GM18909 (cell line): ENCODE measurements at regions not wholly inside any gene's neighbourhood (a gene's known extent, or its start where the extent isn't known, plus 50 kb on each side); places are given as distances from the start of the nearest gene placed in this dataset.
"Not testable (repeated sequence)": the region's sequence is repeated elsewhere in the genome, so short reads cannot be mapped to it uniquely, and the experiment has no call there.

Source experiments
- ATAC-seq: cut with Tn5 transposase; IDR thresholded peaks from one replicate; pipeline ENCODE4 v1.9.1; 2021; ENCODE audit warnings: mild to moderate bottlenecking; ENCODE audit not compliant: unreplicated experiment, poor library complexity

- ATAC-seq = no peak
These were observed 70.3 kb downstream of the BARX1 start for GRCh38 chr9:93884808-93885207.

- ATAC-seq = not testable (repeated sequence)
These were observed 75.3 kb downstream of the BARX1 start for GRCh38 chr9:93879662-93880407.

- no peak for ATAC-seq
These were observed 79.8 kb downstream of the BARX1 start for GRCh38 chr9:93875330-93875729.

- no peak for ATAC-seq
These were observed 80.9 kb downstream of the BARX1 start for GRCh38 chr9:93874242-93874641.

GRCh38 chr9:93871286-93871685 lies 83.9 kb downstream of the BARX1 start:
- ATAC-seq = no peak

GRCh38 chr9:93869863-93870262 lies 85.3 kb downstream of the BARX1 start:
- ATAC-seq = no peak

GRCh38 chr9:93869088-93869487 lies 86.1 kb downstream of the BARX1 start:
- ATAC-seq = no peak

- ATAC-seq = no peak
These were observed 89.4 kb downstream of the BARX1 start for GRCh38 chr9:93865716-93866115.

GRCh38 chr9:93865245-93865644 lies 89.9 kb downstream of the BARX1 start:
- ATAC-seq = no peak

GRCh38 chr9:93864840-93865239 lies 90.3 kb downstream of the BARX1 start:
- no peak for ATAC-seq

GRCh38 chr9:93864032-93864431 lies 91.1 kb downstream of the BARX1 start:
- no peak for ATAC-seq

GRCh38 chr9:93862877-93863545 lies 92.1 kb downstream of the BARX1 start:
- ATAC-seq = no peak

- ATAC-seq = no peak
These were observed 93.3 kb downstream of the BARX1 start for GRCh38 chr9:93861736-93862358.

GRCh38 chr9:93860694-93861658 lies 94.2 kb downstream of the BARX1 start:
- ATAC-seq = no peak

GRCh38 chr9:93859431-93860215 lies 95.5 kb downstream of the BARX1 start:
- no peak for ATAC-seq

GRCh38 chr9:93857528-93857927 lies 97.6 kb downstream of the BARX1 start:
- no peak for ATAC-seq

- no peak for ATAC-seq
These were observed 102.4 kb downstream of the BARX1 start for GRCh38 chr9:93852728-93853127.

- no peak for ATAC-seq
These were observed 108.8 kb downstream of the BARX1 start for GRCh38 chr9:93846349-93846748.

- no peak for ATAC-seq
These were observed 111.8 kb downstream of the BARX1 start for GRCh38 chr9:93843396-93843795.

GRCh38 chr9:93830606-93831005 lies 124.5 kb downstream of the BARX1 start:
- ATAC-seq = no peak
